HG02885 (cell line): ENCODE measurements at regions not wholly inside any gene's neighbourhood (a gene's known extent, or its start where the extent isn't known, plus 50 kb on each side); places are given as distances from the start of the nearest gene placed in this dataset.

Source experiments
- ATAC-seq: cut with Tn5 transposase; IDR thresholded peaks from one replicate; pipeline ENCODE4 v1.9.1; 2021; ENCODE audit warnings: mild to moderate bottlenecking; ENCODE audit not compliant: unreplicated experiment, poor library complexity

GRCh38 chr3:144067059-144067458 is 95.4 kb downstream of the DIPK2A start:
- no peak for ATAC-seq

- ATAC-seq, result no peak
These were observed 102.1 kb downstream of the DIPK2A start for GRCh38 chr3:144073698-144074097.

- no peak for ATAC-seq
These were observed 108.0 kb downstream of the DIPK2A start for GRCh38 chr3:144079634-144080033.

- no peak for ATAC-seq
These were observed 113.3 kb downstream of the DIPK2A start for GRCh38 chr3:144084929-144085328.

GRCh38 chr3:144085964-144086363 is 114.3 kb downstream of the DIPK2A start:
- ATAC-seq, result no peak

- ATAC-seq, result no peak
These were observed 124.4 kb downstream of the DIPK2A start for GRCh38 chr3:144096016-144096415.

- no peak for ATAC-seq
These were observed 125.5 kb downstream of the DIPK2A start for GRCh38 chr3:144097163-144097562.

GRCh38 chr3:144098691-144099090 is 127.1 kb downstream of the DIPK2A start:
- ATAC-seq, result no peak

GRCh38 chr3:144102421-144102820 is 130.8 kb downstream of the DIPK2A start:
- no peak for ATAC-seq

- ATAC-seq, result no peak
These were observed 132.6 kb downstream of the DIPK2A start for GRCh38 chr3:144104186-144104585.

GRCh38 chr3:144104679-144105078 is 133.1 kb downstream of the DIPK2A start:
- ATAC-seq, result no peak

GRCh38 chr3:144105542-144105941 is 133.9 kb downstream of the DIPK2A start:
- ATAC-seq, result no peak

GRCh38 chr3:144106970-144107369 is 135.3 kb downstream of the DIPK2A start:
- ATAC-seq, result no peak

- no peak for ATAC-seq
These were observed 136.3 kb downstream of the DIPK2A start for GRCh38 chr3:144107923-144108322.

GRCh38 chr3:144109944-144110343 is 138.3 kb downstream of the DIPK2A start:
- ATAC-seq, result peak; percentile 92

GRCh38 chr3:144112036-144112435 is 140.4 kb downstream of the DIPK2A start:
- no peak for ATAC-seq

- no peak for ATAC-seq
These were observed 140.8 kb downstream of the DIPK2A start for GRCh38 chr3:144112437-144112836.

GRCh38 chr3:144114767-144115166 is 143.1 kb downstream of the DIPK2A start:
- ATAC-seq, result no peak

GRCh38 chr3:144119633-144120032 is 148.0 kb downstream of the DIPK2A start:
- ATAC-seq, result no peak

GRCh38 chr3:144121661-144122060 is 150.0 kb downstream of the DIPK2A start:
- no peak for ATAC-seq

- no peak for ATAC-seq
These were observed 155.4 kb downstream of the DIPK2A start for GRCh38 chr3:144127014-144127413.

- ATAC-seq, result no peak
These were observed 156.1 kb downstream of the DIPK2A start for GRCh38 chr3:144127700-144128099.
